Upper lobe of right lung (tissue), 1 donor: ENCODE measurements at regions not wholly inside any gene's neighbourhood (a gene's known extent, or its start where the extent isn't known, plus 50 kb on each side); places are given as distances from the start of the nearest gene placed in this dataset.

Experiments used
- ATAC-seq: fragments of 200-7000 bp; cut with Tn5 transposase; one replicate; pipeline ENCODE4 v1.9.1; 2020; ENCODE audit warnings: mild to moderate bottlenecking, moderate library complexity
- DNase-seq: peaks from one replicate; pipeline ENCODE4 v3.0.0-alpha.2; 2020
- H3K27ac ChIP-seq: fragments of 200-600 bp; one replicate; pipeline ENCODE4 v1.8.0; 2022
- H3K27me3 ChIP-seq: fragments of 200-600 bp; one replicate; pipeline ENCODE4 v1.8.0; 2022; ENCODE audit warnings: mild to moderate bottlenecking
- H3K36me3 ChIP-seq: fragments of 200-600 bp; one replicate; pipeline ENCODE4 v1.8.0; 2022
- H3K4me1 ChIP-seq: fragments of 200-600 bp; one replicate; pipeline ENCODE4 v1.8.0; 2022
- H3K4me3 ChIP-seq: fragments of 200-600 bp; one replicate; pipeline ENCODE4 v1.8.0; 2022; ENCODE audit warnings: mild to moderate bottlenecking
- H3K9me3 ChIP-seq: fragments of 200-600 bp; one replicate; pipeline ENCODE4 v1.8.0; 2022
- intact Hi-C: fragments of 100-400 bp; cut with DNase I; formaldehyde crosslinking; loops from one replicate; pipeline ENCODE4 v1.11.0; 2022
- TF ChIP-seq, protein P1 (sequence below): fragments of 200-600 bp; IDR thresholded peaks from one replicate; pipeline ENCODE4 v1.8.0; 2022; ENCODE audit warnings: antibody characterized with exemption
- donor health status: DM: no; HTN: yes; CAD: no; lungs with severe emphysema.

DNA sequence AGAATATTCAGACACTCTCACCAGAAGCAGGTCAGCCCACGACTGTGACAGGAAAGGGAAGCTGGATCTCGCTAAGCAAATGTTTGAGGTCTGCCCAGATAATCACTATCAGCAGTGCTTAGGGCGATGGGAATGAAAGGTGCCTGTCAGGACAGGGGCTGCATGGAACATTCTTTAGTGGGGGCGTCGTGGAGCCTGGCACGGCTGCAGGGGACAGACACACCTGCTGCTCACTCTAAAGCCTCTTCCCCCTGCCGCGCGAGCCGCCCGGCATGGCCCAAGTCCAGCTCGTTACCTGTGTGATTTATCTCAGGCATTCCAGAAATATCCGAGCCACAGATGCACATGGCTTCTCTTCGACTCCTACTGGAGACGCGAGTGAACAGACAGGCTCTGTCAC is 235.5 kb downstream of the GLRX3 start:
- H3K9me3 ChIP-seq, result no peaks in the 10 kb centered on the region
- peak; percentile 32 for DNase-seq
- intact Hi-C loops, result no loop called here
- no peak overlapping the region for H3K27ac ChIP-seq
- H3K27me3 ChIP-seq, result no peaks in the 10 kb centered on the region
- no peaks in the 10 kb centered on the region for H3K4me1 ChIP-seq
- TF ChIP-seq, protein P1, sequence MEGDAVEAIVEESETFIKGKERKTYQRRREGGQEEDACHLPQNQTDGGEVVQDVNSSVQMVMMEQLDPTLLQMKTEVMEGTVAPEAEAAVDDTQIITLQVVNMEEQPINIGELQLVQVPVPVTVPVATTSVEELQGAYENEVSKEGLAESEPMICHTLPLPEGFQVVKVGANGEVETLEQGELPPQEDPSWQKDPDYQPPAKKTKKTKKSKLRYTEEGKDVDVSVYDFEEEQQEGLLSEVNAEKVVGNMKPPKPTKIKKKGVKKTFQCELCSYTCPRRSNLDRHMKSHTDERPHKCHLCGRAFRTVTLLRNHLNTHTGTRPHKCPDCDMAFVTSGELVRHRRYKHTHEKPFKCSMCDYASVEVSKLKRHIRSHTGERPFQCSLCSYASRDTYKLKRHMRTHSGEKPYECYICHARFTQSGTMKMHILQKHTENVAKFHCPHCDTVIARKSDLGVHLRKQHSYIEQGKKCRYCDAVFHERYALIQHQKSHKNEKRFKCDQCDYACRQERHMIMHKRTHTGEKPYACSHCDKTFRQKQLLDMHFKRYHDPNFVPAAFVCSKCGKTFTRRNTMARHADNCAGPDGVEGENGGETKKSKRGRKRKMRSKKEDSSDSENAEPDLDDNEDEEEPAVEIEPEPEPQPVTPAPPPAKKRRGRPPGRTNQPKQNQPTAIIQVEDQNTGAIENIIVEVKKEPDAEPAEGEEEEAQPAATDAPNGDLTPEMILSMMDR, result no peak
- ATAC-seq, result no peak
- H3K4me3 ChIP-seq, result no peak overlapping the region
- H3K36me3 ChIP-seq, result no peaks in the 10 kb centered on the region

GRCh38 chr10:130372222-130372621 is 236.0 kb downstream of the GLRX3 start:
- Histone ChIP-seq H3K4me3 (no peak overlapping the region), H3K27me3 (peaks cover under 1% of the 10 kb centered on the region), H3K4me1 (no peaks in the 10 kb centered on the region), H3K9me3 (no peaks in the 10 kb centered on the region), H3K27ac (no peak overlapping the region), H3K36me3 (no peaks in the 10 kb centered on the region)
- peak; percentile 43 for DNase-seq
- TF ChIP-seq, protein P1, result no peak
- intact Hi-C loops, result no loop called here
- no peak for ATAC-seq

- H3K27ac ChIP-seq, result no peak overlapping the region
- ATAC-seq, result no peak
- TF ChIP-seq, protein P1, result no peak
- no peaks in the 10 kb centered on the region for H3K4me1 ChIP-seq
- no peaks in the 10 kb centered on the region for H3K9me3 ChIP-seq
- intact Hi-C loops, result no loop called here
- H3K36me3 ChIP-seq, result no peaks in the 10 kb centered on the region
- peaks cover 5% of the 10 kb centered on the region for H3K27me3 ChIP-seq
- H3K4me3 ChIP-seq, result no peak overlapping the region
- peak; percentile 27 for DNase-seq
Measured at GRCh38 chr10:130372866-130373265, 236.7 kb downstream of the GLRX3 start.

- TF ChIP-seq, protein P1, result no peak
- no peak for DNase-seq
- no peak overlapping the region for H3K27ac ChIP-seq
- ATAC-seq, result no peak
- no peaks in the 10 kb centered on the region for H3K9me3 ChIP-seq
- H3K36me3 ChIP-seq, result no peaks in the 10 kb centered on the region
- H3K4me3 ChIP-seq, result no peak overlapping the region
- intact Hi-C loops, result no loop called here
- H3K27me3 ChIP-seq, result peaks cover 5% of the 10 kb centered on the region
- no peaks in the 10 kb centered on the region for H3K4me1 ChIP-seq
Measured at GRCh38 chr10:130377986-130378540, 241.9 kb downstream of the GLRX3 start.

DNA sequence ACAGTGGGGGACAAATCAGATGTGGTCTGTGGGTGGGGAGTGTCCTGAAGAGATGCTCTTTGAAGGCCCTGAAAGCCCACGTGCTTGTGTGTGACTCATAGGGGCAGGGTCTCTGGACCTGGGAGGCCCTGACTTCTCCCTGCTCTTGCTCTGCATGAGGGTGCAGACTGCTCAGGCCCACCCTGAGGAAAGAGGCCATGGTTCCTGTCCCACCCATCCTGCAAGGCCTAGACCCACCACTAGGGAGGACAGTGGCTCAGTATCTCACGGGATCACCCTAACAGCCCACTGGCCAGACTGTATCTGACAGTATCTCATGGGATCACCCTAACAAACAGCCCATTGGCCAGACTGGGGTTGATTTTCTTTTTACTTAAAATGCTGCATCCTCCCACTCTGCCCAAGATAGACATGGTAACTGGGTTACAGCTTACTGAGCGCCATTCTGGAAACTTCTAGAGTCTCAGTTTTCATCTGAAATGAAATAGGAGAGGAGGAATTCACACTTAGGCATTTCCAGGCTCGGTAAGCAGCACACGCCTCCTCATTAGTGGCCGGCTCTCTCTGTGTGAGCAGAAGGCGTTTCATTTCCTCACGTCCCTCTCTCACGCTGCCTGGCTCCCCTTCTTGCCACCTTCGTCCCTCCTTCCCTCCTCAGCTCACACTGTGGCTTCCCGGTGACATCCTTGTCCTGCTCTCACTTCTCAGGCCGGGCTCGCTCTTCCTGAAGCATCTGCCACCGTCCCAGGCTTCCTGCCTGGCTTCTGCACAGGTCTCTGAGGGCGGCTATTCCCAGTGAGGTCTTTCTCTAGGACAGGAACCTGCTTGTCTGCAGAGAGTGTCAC is 242.6 kb downstream of the GLRX3 start:
- H3K27ac ChIP-seq, result no peak overlapping the region
- DNase-seq, result no peak
- intact Hi-C loops, result no loop called here
- peaks cover 5% of the 10 kb centered on the region for H3K27me3 ChIP-seq
- no peaks in the 10 kb centered on the region for H3K36me3 ChIP-seq
- no peak for ATAC-seq
- H3K4me3 ChIP-seq, result no peak overlapping the region
- H3K9me3 ChIP-seq, result no peaks in the 10 kb centered on the region
- no peaks in the 10 kb centered on the region for H3K4me1 ChIP-seq
- TF ChIP-seq, protein P1, result no peak
